ENCODE measurements at regions not wholly inside any gene's neighbourhood (a gene's known extent, or its start where the extent isn't known, plus 50 kb on each side); places are given as distances from the start of the nearest gene placed in this dataset.

- TF ChIP-seq EZH2 (IDR thresholded peaks at IDR 0.05; ENCODE audit: borderline replicate concordance, low read depth, low read length, severe bottlenecking): no peak
- no peak for TF ChIP-seq GATA2 (IDR thresholded peaks at IDR 0.05; ENCODE audit: insufficient read depth, insufficient read length, low read depth, low read length)
- TF ChIP-seq MAX (IDR thresholded peaks at IDR 0.05; ENCODE audit: insufficient read depth, insufficient read length): no peak
- TF ChIP-seq CTCF (IDR thresholded peaks at IDR 0.05; ENCODE audit: extremely low read depth in 1 of 2, insufficient read depth in 1 of 2, low read depth in 1 of 2, low read length in 2 of 2): no peak
- TF ChIP-seq POLR2AphosphoS5 (IDR thresholded peaks at IDR 0.05; ENCODE audit: insufficient read depth, low read depth, low read length): no peak
- TF ChIP-seq MYC (IDR thresholded peaks at IDR 0.05; ENCODE audit: low read depth, low read length): no peak
- no peak for TF ChIP-seq JUN (IDR thresholded peaks at IDR 0.05; ENCODE audit: borderline replicate concordance, insufficient read depth, insufficient read length, low read depth)
- no peak for TF ChIP-seq FOS (IDR thresholded peaks at IDR 0.05; ENCODE audit: borderline replicate concordance, insufficient read depth, low read length)
- TF ChIP-seq POLR2A (IDR thresholded peaks at IDR 0.05; ENCODE audit: low read depth, low read length): no peak
- no peak overlapping the region for H3K4me2 ChIP-seq (ENCODE audit: insufficient read depth, low read length)
- no peak overlapping the region for H2AFZ ChIP-seq (ENCODE audit: low read depth, low read length)
- no peak overlapping the region for H3K9ac ChIP-seq (replicated peaks; ENCODE audit: extremely low read depth, insufficient read depth, low read length)
- no peaks in the 10 kb centered on the region for H3K79me2 ChIP-seq (ENCODE audit: control insufficient read depth, insufficient read depth, low read length)
- DNase-seq (ENCODE audit: low read depth, low spot score) (no peak), FAIRE-seq (no peak)
- no peaks in the 10 kb centered on the region for H3K9me3 ChIP-seq (replicated peaks; ENCODE audit: control insufficient read depth, insufficient read depth, low read length)
- H3K4me1 ChIP-seq (ENCODE audit: control insufficient read depth, extremely low read depth, insufficient read depth, low read length): no peaks in the 10 kb centered on the region
- no peak overlapping the region for H3K27ac ChIP-seq (ENCODE audit: insufficient read depth, low read depth, low read length)
- BruUV-seq (replicated peaks): no TSS peak
- H4K20me1 ChIP-seq (replicated peaks; ENCODE audit: control insufficient read depth, extremely low read depth, insufficient read depth, low read length): no peaks in the 10 kb centered on the region
- no peak overlapping the region for H3K4me3 ChIP-seq (replicated peaks in 1 of 3; ENCODE audit: insufficient read depth in 1 of 3, low read depth in 1 of 3, low read length in 3 of 3)
- ChIA-PET POLR2A (no interaction called here), CTCF (no interaction called here)
- no peaks in the 10 kb centered on the region for H3K9me1 ChIP-seq (replicated peaks; ENCODE audit: control insufficient read depth, extremely low read depth, insufficient read depth, low read length)
- H3K27me3 ChIP-seq (ENCODE audit: control insufficient read depth in 2 of 2, insufficient read depth in 2 of 2, low read length in 2 of 2): no peaks in the 10 kb centered on the region
- dilution Hi-C loops (cut with MboI; ENCODE audit: extremely low pct_ligation_motif_present, low sequenced_read_pairs): no loop called here
- no peaks in the 10 kb centered on the region for H3K36me3 ChIP-seq (ENCODE audit: control insufficient read depth in 2 of 2, extremely low read depth in 1 of 2, insufficient read depth in 2 of 2, low read length in 2 of 2)
- intact Hi-C loops (cut with micrococcal nuclease): no loop called here
These were observed 96.8 kb upstream of the NREP start for GRCh38 chr5:111853748-111854147.
